Stimulated activated CD4-positive, alpha-beta T cell treated with anti-CD3 and anti-CD28 coated beads, TNF-alpha, amount 100 ng/mL, for 4 hours (primary cell): ENCODE measurements at regions not wholly inside any gene's neighbourhood (a gene's known extent, or its start where the extent isn't known, plus 50 kb on each side); places are given as distances from the start of the nearest gene placed in this dataset.

Experiments
- DNase-seq, 3 experiments: peaks; one replicate each; pipeline ENCODE4 v3.0.0-alpha.2; 2020; ENCODE audit warnings: low read depth in 3 of 3

GRCh38 chr5:74576941-74577456 is 63.5 kb downstream of the ENC1 start:
- no peak for DNase-seq

DNA sequence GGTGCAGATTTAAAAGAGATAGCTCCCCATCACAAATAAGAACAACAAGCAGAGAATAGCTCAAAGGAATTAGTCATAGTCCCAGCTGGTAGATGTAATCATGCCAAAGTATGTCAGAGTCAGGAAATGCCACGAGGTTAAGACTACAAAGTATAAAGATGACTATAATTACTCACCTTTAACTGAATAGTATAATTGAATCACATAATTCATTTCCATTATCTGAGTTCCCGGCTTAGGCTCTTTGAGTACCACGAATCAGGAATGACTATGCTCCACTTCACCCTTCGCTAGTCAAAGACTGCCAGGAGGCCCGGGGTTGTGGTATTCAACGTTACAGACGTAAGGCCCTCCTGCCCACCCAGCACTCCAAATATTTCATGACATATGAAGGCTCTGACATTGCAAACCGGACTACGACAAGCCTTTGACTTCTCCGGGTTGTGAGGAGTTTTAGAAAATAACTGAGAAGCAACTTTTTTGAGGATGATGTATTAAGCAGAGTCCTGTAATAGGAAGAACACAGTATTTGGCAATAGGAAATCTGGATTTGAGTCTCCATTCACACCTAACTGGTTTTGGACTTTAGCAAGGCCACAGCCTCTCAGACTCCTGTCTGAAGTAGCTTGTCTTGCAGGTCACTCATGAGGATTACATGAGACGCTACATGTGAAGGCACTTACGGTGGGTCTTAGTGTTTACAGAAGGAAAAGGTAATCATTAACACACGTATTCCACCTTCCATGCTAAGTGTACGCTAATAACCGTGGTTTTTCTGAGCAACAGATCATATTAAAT is 64.6 kb downstream of the ENC1 start:
- DNase-seq = no peak

DNA sequence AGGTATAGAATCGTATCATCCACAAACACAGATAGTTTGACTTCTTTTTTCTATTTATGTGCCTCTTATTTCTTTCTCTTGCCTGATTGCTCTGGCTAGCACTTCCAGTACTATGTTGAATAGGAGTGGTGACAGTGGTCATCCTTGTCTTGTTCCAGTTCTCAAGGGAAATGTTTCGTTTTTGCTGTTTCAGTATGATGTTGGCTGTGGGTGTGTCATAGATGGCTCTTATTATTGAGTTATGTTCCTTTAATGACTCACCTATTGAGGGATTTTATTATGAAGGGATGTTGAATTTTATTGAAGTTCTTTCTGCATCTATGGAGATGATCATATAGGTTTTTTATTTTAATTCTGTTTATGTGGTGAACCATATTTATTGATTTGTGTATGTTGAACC is 70.3 kb downstream of the ENC1 start:
- DNase-seq = no peak

DNA sequence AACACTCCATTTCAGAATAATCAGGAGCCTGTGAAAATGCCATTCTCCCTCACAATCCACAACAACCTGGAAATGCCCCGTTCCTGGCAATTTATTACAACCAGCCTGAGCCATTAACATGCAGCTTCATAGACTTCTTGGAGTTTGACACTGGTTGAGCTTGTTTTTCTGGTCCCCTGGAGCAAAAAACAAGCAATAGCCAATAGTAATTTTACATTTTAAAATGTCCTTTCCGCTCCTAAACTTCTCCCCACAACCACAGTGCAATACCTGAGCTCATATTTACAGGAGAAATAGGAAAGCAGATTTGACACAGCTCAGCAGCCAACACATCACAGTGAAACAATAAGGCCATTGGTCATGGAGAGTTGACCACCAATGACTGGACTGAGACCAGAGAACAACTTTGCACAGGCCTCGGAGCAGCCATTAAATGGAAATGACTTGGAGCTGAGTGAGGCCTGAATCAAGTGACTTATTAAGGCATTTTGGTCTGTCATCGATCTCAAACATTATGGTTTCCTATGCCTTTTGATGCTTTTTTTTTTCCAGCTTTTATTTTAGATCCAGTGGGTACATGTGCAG is 73.0 kb downstream of the ENC1 start:
- DNase-seq = no peak

- DNase-seq = no peak
Observed at GRCh38 chr5:74562122-74562521, 78.4 kb downstream of the ENC1 start.

GRCh38 chr5:74560245-74560644 is 80.3 kb downstream of the ENC1 start:
- no peak for DNase-seq

- no peak for DNase-seq
Observed at GRCh38 chr5:74556631-74557595, 83.6 kb downstream of the ENC1 start.

DNA sequence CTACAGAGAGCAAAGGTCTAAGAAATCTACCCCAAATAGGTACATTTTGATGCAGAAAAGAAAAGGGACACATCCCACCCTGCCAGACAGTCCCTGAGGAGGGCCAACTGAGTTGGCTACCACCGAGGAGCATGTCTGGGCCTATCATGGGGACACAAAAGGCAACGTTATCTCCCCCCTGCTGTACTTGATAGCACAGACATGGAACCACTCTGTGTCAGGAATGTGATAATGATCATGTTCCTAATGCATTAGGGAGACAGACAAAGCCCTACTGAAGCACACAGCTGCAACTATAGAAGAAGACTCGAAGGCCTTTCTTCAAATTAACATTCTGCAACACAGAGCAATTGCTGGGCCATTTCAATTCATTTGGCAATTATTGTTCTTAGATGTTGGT is 84.5 kb downstream of the ENC1 start:
- no peak for DNase-seq

DNA sequence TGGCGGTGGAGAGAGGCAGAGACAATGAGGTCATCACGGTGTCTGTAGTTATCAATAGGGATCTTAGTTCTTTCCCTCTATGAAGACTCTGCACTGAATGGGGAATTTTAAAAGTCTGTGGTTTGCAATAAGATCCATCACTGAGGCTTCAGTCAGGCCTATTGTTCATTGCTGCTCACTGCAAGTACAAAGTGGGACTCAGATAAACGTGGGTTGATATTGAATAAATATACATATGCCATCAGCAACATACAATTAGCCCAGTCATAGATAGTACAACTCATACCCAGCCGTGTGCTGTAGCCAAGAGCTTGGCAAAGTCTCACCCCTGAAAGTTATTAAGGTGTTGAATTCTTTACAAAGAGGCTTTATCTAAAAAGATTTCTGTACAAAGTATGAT is 88.4 kb downstream of the ENC1 start:
- no peak for DNase-seq

DNA sequence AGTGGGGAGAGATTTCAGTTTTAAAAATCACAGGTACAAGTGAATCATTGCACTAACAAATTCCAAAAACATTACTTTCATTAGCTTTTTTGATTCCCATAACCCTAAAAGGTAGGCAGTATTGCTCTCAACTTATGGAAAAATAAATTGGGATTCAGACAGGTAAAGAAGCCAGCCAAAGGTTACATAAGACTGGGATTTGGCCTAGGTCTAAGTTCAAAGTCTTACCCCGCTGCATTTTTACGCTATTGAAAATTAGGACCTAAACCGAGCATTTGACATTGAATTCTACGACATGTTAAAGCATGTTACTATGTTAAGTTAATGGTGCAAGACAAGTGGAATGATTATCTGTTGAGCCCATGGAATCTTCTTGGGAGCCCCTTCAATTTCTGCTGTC is 89.6 kb downstream of the ENC1 start:
- DNase-seq = no peak

- no peak for DNase-seq
Observed at GRCh38 chr5:74549384-74549783, 91.1 kb downstream of the ENC1 start.

GRCh38 chr5:74546796-74547195 is 93.7 kb downstream of the ENC1 start:
- no peak for DNase-seq

DNA sequence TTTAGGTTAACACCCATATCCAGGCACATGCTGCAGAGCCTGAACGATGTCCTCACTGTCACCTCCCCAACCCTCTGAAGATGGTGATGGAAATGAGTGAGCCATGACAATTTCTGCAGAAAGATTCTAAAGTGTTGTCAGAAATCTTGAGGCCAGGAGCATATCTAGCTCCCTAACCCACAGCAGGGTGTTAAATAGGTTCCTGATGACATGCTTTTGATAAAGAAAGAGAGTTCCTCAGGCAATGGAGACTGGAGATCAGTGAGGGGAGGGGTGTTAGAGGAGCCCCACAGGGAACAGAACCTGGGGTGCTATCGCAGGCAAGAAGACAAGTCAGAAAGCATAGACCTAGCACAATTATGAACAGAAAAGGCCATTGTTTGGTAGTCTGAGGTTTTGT is 95.7 kb downstream of the ENC1 start:
- no peak for DNase-seq

- no peak for DNase-seq
Observed at GRCh38 chr5:74543162-74543995, 97.1 kb downstream of the ENC1 start.

GRCh38 chr5:74542482-74542881 is 98.0 kb downstream of the ENC1 start:
- no peak for DNase-seq

DNA sequence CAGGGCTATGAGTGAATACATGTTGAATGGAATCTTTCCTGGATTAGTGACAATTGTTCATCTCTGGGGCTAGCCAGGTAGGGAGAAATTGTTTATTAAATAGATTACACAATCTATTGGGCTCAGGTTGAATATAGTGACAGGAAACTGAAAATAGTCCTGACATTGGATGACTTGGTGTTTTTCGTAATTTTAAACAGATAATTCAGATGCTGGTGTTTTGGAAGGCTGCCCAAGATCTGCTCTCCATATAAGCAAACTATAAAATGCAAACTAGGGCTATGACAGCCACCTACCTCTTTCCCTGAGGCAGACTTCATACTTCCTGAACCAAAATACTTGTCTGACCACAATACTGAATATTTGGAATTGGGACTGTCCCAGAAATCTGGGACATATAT is 99.1 kb downstream of the ENC1 start:
- DNase-seq = no peak

DNA sequence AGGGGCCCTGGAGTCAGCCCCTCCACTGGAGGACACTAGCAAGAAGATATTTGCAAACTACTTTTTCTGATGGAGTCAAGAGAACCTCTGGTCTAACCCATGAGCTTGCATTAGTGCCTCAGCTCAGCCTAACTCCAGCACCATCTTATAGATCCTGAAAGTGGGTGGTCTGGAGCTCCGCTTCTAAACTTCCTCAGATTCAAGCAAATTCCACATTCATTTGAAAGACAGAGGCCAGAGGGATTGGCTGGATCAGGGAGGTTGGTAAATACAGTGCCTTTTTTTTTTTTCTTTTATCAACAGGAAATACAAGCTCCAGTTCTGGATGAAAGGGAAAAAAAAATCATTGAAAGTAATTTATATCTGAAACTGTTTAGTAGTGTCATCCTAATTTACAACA is 99.9 kb downstream of the ENC1 start:
- DNase-seq = no peak

DNA sequence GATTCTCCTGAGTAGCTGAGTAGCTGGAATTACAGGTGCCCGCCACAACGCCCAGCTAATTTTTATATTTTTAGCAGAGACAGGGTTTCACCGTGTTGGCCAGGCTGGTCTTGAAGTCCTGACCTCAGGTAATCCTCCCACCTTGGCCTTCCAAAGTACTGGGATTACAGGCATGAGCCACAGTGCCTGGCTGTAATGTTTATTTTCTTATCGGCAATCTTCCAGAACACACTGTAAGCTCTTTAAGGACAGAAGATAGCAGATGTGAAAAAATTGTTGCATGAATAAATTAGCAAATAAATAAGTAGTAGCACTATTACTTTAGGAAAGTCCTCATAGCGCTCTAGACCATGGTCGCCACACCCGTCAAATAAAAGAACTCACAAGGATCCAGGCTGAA is 100.5 kb downstream of the ENC1 start:
- DNase-seq = no peak

DNA sequence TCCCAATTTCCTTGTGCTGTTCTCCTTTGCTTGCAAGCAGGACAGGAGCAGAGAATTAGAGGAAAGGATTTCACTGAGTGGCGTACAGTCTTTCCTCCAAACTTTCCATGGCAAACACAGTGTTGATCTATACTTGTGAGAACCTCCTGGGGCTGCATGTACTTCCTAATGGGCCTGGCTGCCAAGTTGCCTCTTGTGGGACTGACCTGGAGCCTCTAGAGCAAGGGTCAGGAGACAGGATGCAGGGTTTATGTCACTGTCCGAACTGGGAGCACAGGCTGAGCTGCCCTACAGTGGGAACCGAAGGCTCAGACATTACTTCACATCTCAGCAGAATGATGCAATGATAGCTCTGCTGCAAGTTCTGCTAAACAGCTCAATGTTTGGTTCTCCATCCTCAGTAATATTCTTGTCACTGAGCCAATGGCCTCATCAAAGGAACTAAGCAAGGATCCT is 102.3 kb downstream of the ENC1 start:
- no peak for DNase-seq

DNA sequence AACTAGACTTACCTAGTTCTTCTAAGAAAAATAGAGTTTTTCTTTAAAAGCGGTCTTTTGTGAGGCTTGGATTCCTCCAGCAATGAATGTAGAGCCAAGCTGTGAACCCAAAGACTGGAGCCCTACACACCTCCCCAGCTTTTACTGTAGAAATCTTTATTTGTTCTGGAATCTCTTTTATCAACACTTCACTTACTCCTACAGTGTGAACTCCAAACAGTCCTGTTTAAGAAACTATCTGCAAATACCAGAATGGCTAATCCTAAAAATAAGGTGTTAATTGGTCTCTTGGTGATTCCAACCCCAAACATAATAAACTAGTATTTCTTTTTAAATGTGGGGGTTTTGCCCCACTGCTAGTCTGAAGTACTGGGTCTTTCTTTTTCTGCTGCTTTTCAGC is 103.9 kb downstream of the ENC1 start:
- no peak for DNase-seq

DNA sequence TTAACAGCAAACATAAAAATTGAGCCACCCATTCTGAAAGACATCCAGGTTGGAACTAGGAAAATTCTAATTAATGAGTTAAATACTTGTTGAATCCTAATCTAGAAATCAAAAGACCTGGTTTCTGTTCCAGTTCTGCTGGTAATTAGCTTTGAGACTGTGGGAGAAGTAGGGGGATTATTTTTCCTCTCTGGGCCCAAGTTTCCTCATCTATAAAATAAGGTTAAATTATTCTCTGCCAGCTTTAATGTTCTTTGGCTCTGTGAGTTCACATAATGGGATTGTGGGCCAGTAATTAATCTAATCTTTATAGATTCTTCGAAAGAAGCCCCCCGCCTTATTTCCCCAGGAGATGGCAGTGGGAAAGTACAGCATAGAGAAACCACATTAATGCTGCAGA is 104.6 kb downstream of the ENC1 start:
- no peak for DNase-seq
